Prostate gland (tissue), 2 donors: ENCODE measurements at regions not wholly inside any gene's neighbourhood (a gene's known extent, or its start where the extent isn't known, plus 50 kb on each side); places are given as distances from the start of the nearest gene placed in this dataset.

Experiments used
- DNase-seq: peaks from one replicate; pipeline ENCODE4 v3.0.0-alpha.2; 2019; ENCODE audit warnings: low spot score
- H3K27ac ChIP-seq, 2 donors: fragments of 200-600 bp; sonication (generic); 2 replicates each; pipeline ENCODE4 v1.5.1; 2017 to 2019
- H3K27me3 ChIP-seq: fragments of 200-600 bp; sonication (generic); replicated peaks from 2 replicates; pipeline ENCODE4 v1.5.1; 2019; ENCODE audit not compliant: insufficient read depth
- H3K36me3 ChIP-seq, 2 donors: fragments of 200-600 bp; sonication (generic); 1 replicate in 1 of 2; 2 replicates in 1 of 2; pipeline versions ENCODE4 v1.5.1 to v1.8.1; 2017 to 2019
- H3K4me1 ChIP-seq: fragments of 200-600 bp; sonication (generic); replicated peaks from 2 replicates; pipeline ENCODE4 v1.5.1; 2019
- H3K4me3 ChIP-seq, 2 donors: fragments of 200-600 bp; sonication (generic); 2 replicates each; pipeline ENCODE4 v1.5.1; 2017 to 2019
- H3K9me3 ChIP-seq: fragments of 200-600 bp; sonication (generic); 2 replicates; pipeline ENCODE4 v1.5.1; 2017
- POLR2A ChIP-seq: fragments of 450-650 bp; IDR thresholded peaks from one replicate; pipeline ENCODE4 v1.6.1; 2016; ENCODE audit warnings: antibody characterized with exemption, mild to moderate bottlenecking
- POLR2AphosphoS5 ChIP-seq: sonication (generic); formaldehyde crosslinking; IDR thresholded peaks from one replicate; pipeline ENCODE4 v1.6.1; 2017; ENCODE audit warnings: antibody characterized with exemption
- WGBS: methylation state at CpG from one replicate; pipeline ENCODE4 v1.1.5; 2018; 5-methylcytosine and 5-hydroxymethylcytosine counted together
- intact Hi-C: fragments of 100-400 bp; cut with DNase I; formaldehyde crosslinking; loops from one replicate; pipeline ENCODE4 v1.14.2; 2022
- TF ChIP-seq, protein P1 (sequence below), 4 experiments: fragments of 200-600 bp in 2 of 4; fragments of 450-650 bp in 2 of 4; sonication (generic) in 2 of 4; IDR thresholded peaks; 1 replicate in 3 of 4; 2 replicates in 1 of 4; pipeline ENCODE4 v1.5.1; 2016 to 2019; ENCODE audit warnings: antibody characterized with exemption in 4 of 4, mild to moderate bottlenecking in 2 of 4, moderate library complexity in 2 of 4

DNA sequence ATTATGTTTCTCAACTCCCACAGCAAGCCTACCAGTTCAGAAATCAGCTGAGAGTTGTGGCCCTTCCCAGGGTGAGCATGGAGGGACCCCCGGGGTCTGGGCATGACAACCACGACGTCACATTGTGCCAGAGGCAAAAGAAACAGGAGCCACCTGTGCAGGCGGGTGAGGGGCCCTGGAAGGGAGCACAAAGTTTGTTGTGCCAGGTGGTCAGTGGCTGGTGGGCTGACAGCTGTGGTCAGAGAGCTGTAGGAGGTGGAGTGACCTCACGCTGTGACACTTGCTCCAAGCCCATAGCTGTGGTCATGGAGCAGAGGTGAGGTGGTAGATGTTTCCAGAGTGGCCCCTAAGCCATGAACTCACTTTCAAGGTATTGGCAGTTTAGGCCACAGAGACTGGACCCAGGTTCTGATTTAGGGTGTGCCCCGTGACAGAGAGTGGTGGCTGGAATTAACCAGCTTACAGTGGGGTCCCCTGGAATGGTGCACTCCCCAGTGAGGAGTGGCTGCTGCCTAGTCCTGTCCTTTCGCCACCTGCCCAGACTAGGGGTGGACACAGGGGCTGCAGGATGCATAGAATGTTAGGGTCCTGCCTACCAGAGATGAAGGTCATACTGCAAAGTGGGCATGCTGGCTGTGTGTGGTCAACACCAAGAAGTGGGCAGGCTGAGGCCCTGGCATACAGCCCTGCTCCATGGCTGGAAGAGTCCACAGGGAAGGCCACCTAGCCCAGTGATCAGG is 136.4 kb downstream of the GLI2 start:
- Histone ChIP-seq H3K9me3 (no peaks in the 10 kb centered on the region), H3K4me1 (no peaks in the 10 kb centered on the region), H3K4me3 (no peak overlapping the region), H3K36me3 (no peaks in the 10 kb centered on the region), H3K27ac (no peak overlapping the region), H3K27me3 (no peaks in the 10 kb centered on the region)
- WGBS: 79% methylated on average over 7 of the region's 7 CpGs
- no peak for DNase-seq
- intact Hi-C loops: no loop called here
- TF ChIP-seq, protein P1, sequence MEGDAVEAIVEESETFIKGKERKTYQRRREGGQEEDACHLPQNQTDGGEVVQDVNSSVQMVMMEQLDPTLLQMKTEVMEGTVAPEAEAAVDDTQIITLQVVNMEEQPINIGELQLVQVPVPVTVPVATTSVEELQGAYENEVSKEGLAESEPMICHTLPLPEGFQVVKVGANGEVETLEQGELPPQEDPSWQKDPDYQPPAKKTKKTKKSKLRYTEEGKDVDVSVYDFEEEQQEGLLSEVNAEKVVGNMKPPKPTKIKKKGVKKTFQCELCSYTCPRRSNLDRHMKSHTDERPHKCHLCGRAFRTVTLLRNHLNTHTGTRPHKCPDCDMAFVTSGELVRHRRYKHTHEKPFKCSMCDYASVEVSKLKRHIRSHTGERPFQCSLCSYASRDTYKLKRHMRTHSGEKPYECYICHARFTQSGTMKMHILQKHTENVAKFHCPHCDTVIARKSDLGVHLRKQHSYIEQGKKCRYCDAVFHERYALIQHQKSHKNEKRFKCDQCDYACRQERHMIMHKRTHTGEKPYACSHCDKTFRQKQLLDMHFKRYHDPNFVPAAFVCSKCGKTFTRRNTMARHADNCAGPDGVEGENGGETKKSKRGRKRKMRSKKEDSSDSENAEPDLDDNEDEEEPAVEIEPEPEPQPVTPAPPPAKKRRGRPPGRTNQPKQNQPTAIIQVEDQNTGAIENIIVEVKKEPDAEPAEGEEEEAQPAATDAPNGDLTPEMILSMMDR (IDR thresholded peaks at IDR 0.05): no peak
- TF ChIP-seq POLR2A (no peak), POLR2AphosphoS5 (no peak)

DNA sequence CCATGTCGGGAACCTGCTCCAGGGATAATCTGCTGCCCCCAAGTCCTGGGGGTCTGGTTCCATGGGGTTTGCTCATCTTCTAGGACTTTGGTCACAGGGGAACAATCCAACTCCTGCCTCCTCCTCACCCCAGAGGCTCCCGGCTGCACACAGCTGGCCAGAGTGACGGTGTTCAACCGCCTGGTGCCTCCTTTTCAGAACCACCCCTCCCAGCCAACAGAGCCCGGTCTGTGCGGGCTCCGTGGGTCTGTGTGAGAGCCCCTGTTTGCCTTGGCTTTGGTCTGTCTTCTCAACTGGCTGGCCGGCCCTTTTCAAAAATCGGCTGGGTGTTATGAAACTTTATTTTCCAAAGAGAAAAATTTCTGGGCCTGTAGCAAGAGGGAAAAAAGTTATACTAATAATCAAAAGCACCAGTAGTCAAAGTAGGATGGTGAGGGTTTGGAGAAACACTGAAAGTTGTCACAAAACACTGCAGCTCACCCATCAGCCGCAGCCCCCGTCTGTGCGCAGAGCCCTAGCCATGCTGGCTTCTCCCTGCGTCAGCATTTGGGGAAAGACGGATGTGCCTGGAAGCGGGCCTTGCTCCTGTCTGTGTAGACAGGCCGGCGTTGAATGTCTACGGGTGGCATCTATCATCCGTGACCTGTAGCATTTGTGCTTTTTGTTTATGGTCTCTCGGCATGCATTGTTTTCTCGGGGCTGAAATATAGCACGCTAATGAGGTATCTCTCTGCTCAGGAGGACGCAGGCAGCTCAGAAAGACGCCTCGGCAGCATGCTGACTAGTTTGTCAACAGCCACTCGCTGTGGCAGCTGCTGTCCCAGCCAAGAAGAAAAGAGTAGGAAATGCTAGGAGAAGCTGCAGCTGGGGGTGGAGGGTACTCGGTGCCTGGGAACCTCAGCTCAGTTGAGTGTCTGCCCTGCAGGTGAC is 138.6 kb downstream of the GLI2 start:
- Histone ChIP-seq H3K27ac (no peak overlapping the region), H3K9me3 (no peaks in the 10 kb centered on the region), H3K36me3 (no peaks in the 10 kb centered on the region), H3K27me3 (no peaks in the 10 kb centered on the region), H3K4me3 (no peak overlapping the region), H3K4me1 (no peaks in the 10 kb centered on the region)
- 79% methylated on average over 27 of the region's 27 CpGs for WGBS
- no peak for DNase-seq
- intact Hi-C loops: no loop called here
- TF ChIP-seq POLR2AphosphoS5: no peak
- no peak for TF ChIP-seq POLR2A
- TF ChIP-seq, protein P1 (IDR thresholded peaks at IDR 0.05): no peak

DNA sequence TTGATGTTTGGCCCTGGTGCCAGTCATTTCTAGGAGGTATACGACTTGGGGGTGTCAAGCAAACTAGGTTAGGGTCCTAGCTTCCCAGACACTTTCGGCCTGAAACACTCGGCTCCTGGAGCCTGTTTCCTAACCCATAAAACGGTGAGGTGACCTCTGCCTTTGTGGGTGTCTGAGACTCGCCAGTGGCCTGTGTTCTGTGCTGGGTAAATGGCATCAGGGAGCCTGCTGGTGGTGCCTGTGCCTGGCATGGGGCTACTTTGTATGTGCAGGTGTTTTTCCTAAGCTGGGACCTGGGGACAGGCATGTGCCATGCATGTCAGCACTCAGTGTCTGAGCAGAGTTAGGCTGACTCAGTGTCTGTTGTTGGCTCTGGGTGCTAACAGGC is 139.2 kb downstream of the GLI2 start:
- Histone ChIP-seq H3K36me3 (no peaks in the 10 kb centered on the region), H3K4me3 (no peak overlapping the region), H3K9me3 (no peaks in the 10 kb centered on the region), H3K4me1 (no peaks in the 10 kb centered on the region), H3K27ac (no peak overlapping the region), H3K27me3 (no peaks in the 10 kb centered on the region)
- 86% methylated on average over 5 of the region's 5 CpGs for WGBS
- intact Hi-C loops: no loop called here
- DNase-seq: no peak
- TF ChIP-seq POLR2A (no peak), POLR2AphosphoS5 (no peak)
- TF ChIP-seq, protein P1 (IDR thresholded peaks at IDR 0.05): no peak

DNA sequence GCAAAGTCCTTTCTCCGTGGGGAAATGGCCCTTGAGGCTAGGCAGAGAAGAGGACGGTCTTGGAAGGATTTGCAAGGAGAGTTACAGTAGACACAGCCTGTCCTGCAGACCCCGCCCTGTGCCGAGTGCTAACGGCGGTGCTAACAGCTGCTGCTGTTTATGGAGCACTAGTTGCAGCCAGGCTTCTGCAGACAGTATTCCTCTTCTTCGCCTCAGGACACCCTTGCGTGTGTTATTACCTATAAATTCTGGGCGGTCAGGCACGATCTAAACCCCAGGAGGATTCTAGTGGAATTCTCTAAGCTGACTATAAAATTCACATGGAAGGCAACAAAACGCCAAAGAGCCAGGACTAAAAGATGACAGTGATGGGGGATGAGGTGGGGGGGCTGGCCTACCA is 139.8 kb downstream of the GLI2 start:
- intact Hi-C loops: no loop called here
- TF ChIP-seq, protein P1 (IDR thresholded peaks at IDR 0.05): no peak
- TF ChIP-seq POLR2A (no peak), POLR2AphosphoS5 (no peak)
- H3K4me1 ChIP-seq: no peaks in the 10 kb centered on the region
- H3K4me3 ChIP-seq: no peak overlapping the region
- no peak for DNase-seq
- no peaks in the 10 kb centered on the region for H3K9me3 ChIP-seq
- H3K36me3 ChIP-seq: no peaks in the 10 kb centered on the region
- no peak overlapping the region for H3K27ac ChIP-seq
- H3K27me3 ChIP-seq: no peaks in the 10 kb centered on the region
- WGBS: 55% methylated on average over 11 of the region's 11 CpGs
